ENCODE measurements at regions not wholly inside any gene's neighbourhood (a gene's known extent, or its start where the extent isn't known, plus 50 kb on each side); places are given as distances from the start of the nearest gene placed in this dataset.
A peak's percentile ranks its signal among the peaks of the same experiment; 100 is the strongest.

- no peak for DNase-seq
These were observed 104.2 kb upstream of the HSD17B12 start for GRCh38 chr11:43576320-43576802.

GRCh38 chr11:43576803-43577521 lies 103.6 kb upstream of the HSD17B12 start:
- DNase-seq: peak in 1 of 2 donors; percentile 11

- no peak for DNase-seq
These were observed 102.8 kb upstream of the HSD17B12 start for GRCh38 chr11:43577566-43578264.

- no peak for DNase-seq
These were observed 102.0 kb upstream of the HSD17B12 start for GRCh38 chr11:43578346-43579170.

- no peak for DNase-seq
These were observed 101.2 kb upstream of the HSD17B12 start for GRCh38 chr11:43579171-43579918.

GRCh38 chr11:43579919-43580276 lies 100.6 kb upstream of the HSD17B12 start:
- no peak for DNase-seq

GRCh38 chr11:43580735-43581369 lies 99.7 kb upstream of the HSD17B12 start:
- peak in 1 of 2 donors; percentile 14 for DNase-seq

- no peak for DNase-seq
These were observed 99.0 kb upstream of the HSD17B12 start for GRCh38 chr11:43581370-43582023.

GRCh38 chr11:43582024-43582862 lies 98.3 kb upstream of the HSD17B12 start:
- DNase-seq: no peak

GRCh38 chr11:43582863-43583462 lies 97.6 kb upstream of the HSD17B12 start:
- no peak for DNase-seq

GRCh38 chr11:43583548-43583947 lies 97.0 kb upstream of the HSD17B12 start:
- DNase-seq: no peak

GRCh38 chr11:43585877-43586608 lies 94.5 kb upstream of the HSD17B12 start:
- no peak for DNase-seq

- no peak for DNase-seq
These were observed 90.8 kb upstream of the HSD17B12 start for GRCh38 chr11:43589601-43590250.

- no peak for DNase-seq
These were observed 79.0 kb upstream of the HSD17B12 start for GRCh38 chr11:43601511-43601910.

GRCh38 chr11:43602670-43603069 lies 77.9 kb upstream of the HSD17B12 start:
- no peak for DNase-seq

- DNase-seq: no peak
These were observed 66.3 kb upstream of the HSD17B12 start for GRCh38 chr11:43614214-43614613.

GRCh38 chr11:43619863-43620505 lies 60.6 kb upstream of the HSD17B12 start:
- DNase-seq: no peak

- DNase-seq: no peak
These were observed 53.7 kb upstream of the HSD17B12 start for GRCh38 chr11:43626798-43627197.
